OCI-LY7 (cell line): ENCODE measurements at regions not wholly inside any gene's neighbourhood (a gene's known extent, or its start where the extent isn't known, plus 50 kb on each side); places are given as distances from the start of the nearest gene placed in this dataset.

Experiments
- BruUV-seq: library from RNA; stranded (reverse); fragments of 400-500 nt; replicated peaks from 2 replicates; lab custom pipeline; 2021; lab: Mats Ljungman, UMichigan
- CTCF ChIA-PET: fragments of 300-600 bp; sonication (Branson Sonifier 250); formaldehyde crosslinking; loops from one replicate; lab custom pipeline; 2022; ENCODE audit warnings: antibody characterized with exemption; ENCODE audit not compliant: unreplicated experiment; lab: Charles Lee
- POLR2A ChIA-PET: fragments of 300-600 bp; sonication (Branson Sonifier 250); formaldehyde crosslinking; loops from one replicate; lab custom pipeline; 2022; ENCODE audit warnings: antibody characterized with exemption; lab: Charles Lee
- DNase-seq: peaks from one replicate; pipeline ENCODE4 v3.0.0-alpha.2; 2015; ENCODE audit warnings: low spot score
- H2AFZ ChIP-seq: fragments of 200-600 bp; sonication (generic), shearing (Covaris generic); 2 replicates; pipeline ENCODE4 v1.6.1; 2014; ENCODE audit warnings: mild to moderate bottlenecking, antibody characterized with exemption, low read length, moderate library complexity
- H3K27ac ChIP-seq: fragments of 200-600 bp; sonication (generic); 2 replicates; pipeline ENCODE4 v1.5.1; 2014; ENCODE audit warnings: mixed run types, low read depth, mild to moderate bottlenecking, moderate library complexity, low read length, inconsistent platforms; ENCODE audit not compliant: poor library complexity, severe bottlenecking
- H3K36me3 ChIP-seq: fragments of 200-600 bp; sonication (generic); 2 replicates; pipeline ENCODE4 v1.6.1; 2014; ENCODE audit warnings: mild to moderate bottlenecking, antibody characterized with exemption, low read length, moderate library complexity, mixed read lengths; ENCODE audit not compliant: insufficient read depth
- H3K4me1 ChIP-seq: fragments of 200-600 bp; sonication (generic); 2 replicates; pipeline ENCODE4 v1.5.1; 2014; ENCODE audit warnings: mild to moderate bottlenecking, low read length; ENCODE audit not compliant: insufficient read depth, poor library complexity, severe bottlenecking
- H3K4me2 ChIP-seq: fragments of 200-600 bp; sonication (generic); 2 replicates; pipeline ENCODE4 v1.6.1; 2014; ENCODE audit warnings: mild to moderate bottlenecking, low read length
- H3K4me3 ChIP-seq: fragments of 200-600 bp; sonication (generic); 2 replicates; pipeline ENCODE4 v1.5.1; 2014; ENCODE audit warnings: mild to moderate bottlenecking, low read depth, low read length; ENCODE audit not compliant: poor library complexity, severe bottlenecking
- H3K79me2 ChIP-seq: fragments of 200-600 bp; sonication (generic); 2 replicates; pipeline ENCODE4 v1.6.1; 2016; ENCODE audit warnings: low read depth, mild to moderate bottlenecking, low read length, moderate library complexity, mixed read lengths; ENCODE audit not compliant: insufficient read depth
- H3K9me2 ChIP-seq: fragments of 200-600 bp; sonication (generic); 2 replicates; pipeline ENCODE4 v1.6.1; 2016; ENCODE audit warnings: mild to moderate bottlenecking, low read length, mixed read lengths; ENCODE audit not compliant: insufficient read depth
- H3K9me3 ChIP-seq: fragments of 200-600 bp; sonication (generic); 2 replicates; pipeline ENCODE4 v1.6.1; 2014; ENCODE audit warnings: mild to moderate bottlenecking, mixed run types, low read length, mixed read lengths
- H4K20me1 ChIP-seq: fragments of 200-600 bp; sonication (generic); 2 replicates; pipeline ENCODE4 v1.6.1; 2014; ENCODE audit warnings: mild to moderate bottlenecking, antibody characterized with exemption, low read length, moderate library complexity, mixed read lengths; ENCODE audit not compliant: insufficient read depth
- CTCF ChIP-seq: fragments of 200-600 bp; sonication (generic); conservative IDR thresholded peaks from 2 replicates; pipeline ENCODE4 v1.5.1; 2014; ENCODE audit warnings: mild to moderate bottlenecking, antibody characterized with exemption, low read length, moderate library complexity, mixed read lengths
- EZH2phosphoT487 ChIP-seq: fragments of 200-600 bp; sonication (generic); IDR thresholded peaks from 2 replicates; pipeline ENCODE4 v1.6.1; 2018; ENCODE audit warnings: low read depth, borderline replicate concordance, mild to moderate bottlenecking, mixed run types, antibody characterized with exemption, low read length, moderate library complexity, mixed read lengths
- intact Hi-C: fragments of 100-400 bp; cut with micrococcal nuclease; formaldehyde crosslinking; loops from one replicate; pipeline ENCODE4 v1.10.0; 2022; ENCODE audit not compliant: unreplicated experiment

DNA sequence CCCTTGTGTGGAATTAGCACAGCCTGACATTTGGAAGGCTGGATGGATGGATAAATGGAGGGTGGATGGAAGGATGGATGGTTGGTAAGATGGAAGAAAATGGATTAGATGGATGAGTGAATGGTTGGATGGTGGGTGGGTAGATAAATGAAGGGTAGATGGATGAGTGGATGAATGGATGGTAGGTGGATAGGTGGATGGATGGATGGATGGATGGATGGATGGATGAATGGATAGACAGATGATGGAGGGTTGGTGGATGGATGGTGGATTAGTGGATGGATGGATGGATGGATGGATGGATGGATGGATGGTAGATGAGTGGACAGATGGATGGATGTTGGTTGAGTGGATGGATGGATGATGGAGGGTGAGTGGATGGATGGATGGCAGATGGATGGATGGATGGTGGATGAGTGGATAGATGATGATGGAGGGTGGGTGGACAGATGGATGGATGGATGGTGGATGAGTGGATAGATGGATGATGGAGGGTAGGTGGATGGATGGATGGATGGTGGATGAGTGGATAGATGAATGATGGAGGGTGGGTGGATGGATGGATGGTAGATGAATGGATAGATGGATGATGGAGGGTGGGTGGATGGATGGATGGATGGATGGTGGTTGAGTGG lies 175.6 kb upstream of the PPP1R26 start:
- BruUV-seq: no TSS peak
- no peak for TF ChIP-seq EZH2phosphoT487
- no peak for TF ChIP-seq CTCF
- Histone ChIP-seq H3K9me2 (no peaks in the 10 kb centered on the region), H3K4me3 (no peak overlapping the region), H2AFZ (no peak overlapping the region), H3K36me3 (no peaks in the 10 kb centered on the region), H3K9me3 (no peaks in the 10 kb centered on the region), H3K79me2 (no peaks in the 10 kb centered on the region), H3K4me1 (no peaks in the 10 kb centered on the region), H3K27ac (no peak overlapping the region), H3K4me2 (no peak overlapping the region), H4K20me1 (no peaks in the 10 kb centered on the region)
- CTCF ChIA-PET: no interaction called here
- POLR2A ChIA-PET: no interaction called here
- intact Hi-C loops: no loop called here
- DNase-seq: no peak

DNA sequence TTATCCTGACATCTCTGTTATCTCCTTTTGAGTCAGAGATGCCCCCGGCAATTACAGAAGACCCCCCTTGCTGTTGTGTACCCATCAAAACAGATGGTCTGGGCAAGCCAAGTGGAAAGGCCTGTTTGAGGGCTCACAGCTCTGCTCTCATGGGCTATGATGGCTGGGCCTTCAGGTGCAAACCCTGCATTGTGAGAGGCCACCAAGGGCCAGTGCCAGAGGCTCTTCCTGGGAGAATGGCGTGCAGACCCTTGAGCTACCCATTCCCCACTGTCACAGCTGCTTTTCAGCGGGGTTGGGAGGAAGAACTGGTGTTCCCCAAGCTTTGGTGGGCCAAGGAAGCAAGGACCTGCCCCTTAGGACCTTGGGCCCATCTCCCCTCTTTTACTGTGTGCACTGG lies 174.7 kb upstream of the PPP1R26 start:
- no TSS peak for BruUV-seq
- intact Hi-C loops: no loop called here
- CTCF ChIA-PET: no interaction called here

More for the DNA sequence above, 174.7 kb upstream of the PPP1R26 start:
- no peaks in the 10 kb centered on the region for H3K79me2 ChIP-seq
- H3K4me3 ChIP-seq: no peak overlapping the region
- H3K4me2 ChIP-seq: no peak overlapping the region
- no peak overlapping the region for H3K27ac ChIP-seq
- TF ChIP-seq EZH2phosphoT487 (no peak), CTCF (no peak)
- DNase-seq: no peak
- H3K4me1 ChIP-seq: no peaks in the 10 kb centered on the region
- H4K20me1 ChIP-seq: no peaks in the 10 kb centered on the region
- H3K9me3 ChIP-seq: no peaks in the 10 kb centered on the region
- POLR2A ChIA-PET: no interaction called here
- no peaks in the 10 kb centered on the region for H3K36me3 ChIP-seq
- no peaks in the 10 kb centered on the region for H3K9me2 ChIP-seq
- H2AFZ ChIP-seq: no peak overlapping the region
